Mesenchymal stem cell (in vitro differentiated cells and primary cell): ENCODE measurements at regions not wholly inside any gene's neighbourhood (a gene's known extent, or its start where the extent isn't known, plus 50 kb on each side); places are given as distances from the start of the nearest gene placed in this dataset.

ENCODE experiments used
- DNase-seq: peaks from one replicate; pipeline ENCODE4 v3.0.0-alpha.2; 2013
- H2AFZ ChIP-seq: one replicate; pipeline ENCODE4 v1.6.1; 2013; ENCODE audit warnings: low read depth, mild to moderate bottlenecking, control low read depth, inconsistent platforms, low read length, moderate library complexity
- H2AK5ac ChIP-seq: 2 replicates; pipeline ENCODE4 v1.6.1; 2013; ENCODE audit warnings: low read length, moderate library complexity, mild to moderate bottlenecking, inconsistent platforms; ENCODE audit not compliant: severe bottlenecking
- H2BK120ac ChIP-seq: one replicate; pipeline ENCODE4 v1.6.1; 2013; ENCODE audit warnings: low read depth, mild to moderate bottlenecking, inconsistent platforms, low read length, moderate library complexity
- H2BK12ac ChIP-seq, 2 experiments: one replicate each; pipeline ENCODE4 v1.6.1; 2013; ENCODE audit warnings: inconsistent platforms in 2 of 2, low read length in 2 of 2, mild to moderate bottlenecking in 2 of 2, moderate library complexity in 2 of 2, control low read depth in 1 of 2
- H2BK15ac ChIP-seq: one replicate; pipeline ENCODE4 v1.6.1; 2013; ENCODE audit warnings: mild to moderate bottlenecking, low read depth, inconsistent platforms; ENCODE audit not compliant: poor library complexity, severe bottlenecking
- H2BK5ac ChIP-seq: 2 replicates; pipeline ENCODE4 v1.6.1; 2013; ENCODE audit warnings: low read depth, mild to moderate bottlenecking, low read length, control low read depth, inconsistent platforms; ENCODE audit not compliant: poor library complexity, severe bottlenecking
- H3K14ac ChIP-seq, 2 experiments: one replicate each; pipeline ENCODE4 v1.6.1; 2013; ENCODE audit warnings: inconsistent platforms in 2 of 2, low read length in 2 of 2, control low read depth in 1 of 2, mild to moderate bottlenecking in 1 of 2, moderate library complexity in 1 of 2
- H3K18ac ChIP-seq, 2 experiments: one replicate each; pipeline ENCODE4 v1.6.1; 2013; ENCODE audit warnings: inconsistent platforms in 2 of 2, low read length in 2 of 2, control low read depth in 1 of 2, low read depth in 1 of 2, mild to moderate bottlenecking in 1 of 2
- H3K23ac ChIP-seq, 2 experiments: one replicate each; pipeline ENCODE4 v1.6.1; 2013; ENCODE audit warnings: inconsistent platforms in 2 of 2, low read length in 2 of 2, mild to moderate bottlenecking in 2 of 2, moderate library complexity in 2 of 2, control low read depth in 1 of 2
- H3K27ac ChIP-seq: 2 replicates; pipeline ENCODE4 v1.5.1; 2013; ENCODE audit warnings: mild to moderate bottlenecking, moderate library complexity, low read length, control low read depth, inconsistent platforms; ENCODE audit not compliant: poor library complexity, severe bottlenecking
- H3K27me3 ChIP-seq, 2 experiments: 2 replicates each; pipeline versions ENCODE4 v1.6.1 to v1.7.0; 2013; ENCODE audit warnings: low read length in 2 of 2, mild to moderate bottlenecking in 2 of 2, moderate library complexity in 2 of 2, control low read depth in 1 of 2, inconsistent platforms in 1 of 2; ENCODE audit not compliant: control insufficient read depth in 1 of 2, insufficient read depth in 1 of 2
- H3K36me3 ChIP-seq, 2 experiments: 2 replicates each; pipeline versions ENCODE4 v1.6.1 to v1.7.0; 2013; ENCODE audit warnings: low read length in 2 of 2, control low read depth in 1 of 2, inconsistent platforms in 1 of 2, low read depth in 1 of 2, mild to moderate bottlenecking in 1 of 2; ENCODE audit not compliant: insufficient read depth in 2 of 2, control insufficient read depth in 1 of 2
- H3K4ac ChIP-seq, 2 experiments: one replicate each; pipeline ENCODE4 v1.6.1; 2013; ENCODE audit warnings: inconsistent platforms in 2 of 2, low read length in 2 of 2, mild to moderate bottlenecking in 2 of 2, moderate library complexity in 2 of 2, control low read depth in 1 of 2, low read depth in 1 of 2
- H3K4me1 ChIP-seq: 2 replicates; pipeline ENCODE4 v1.6.1; 2013; ENCODE audit warnings: low read depth, low read length, control low read depth; ENCODE audit not compliant: control insufficient read depth, insufficient read depth
- H3K4me2 ChIP-seq: 2 replicates; pipeline ENCODE4 v1.6.1; 2013; ENCODE audit warnings: low read length, mild to moderate bottlenecking, inconsistent platforms; ENCODE audit not compliant: poor library complexity, severe bottlenecking
- H3K4me3 ChIP-seq, 2 experiments: 2 replicates each; pipeline versions ENCODE4 v1.5.1 to v1.7.0; 2013; ENCODE audit warnings: low read length in 2 of 2, mild to moderate bottlenecking in 2 of 2, control low read depth in 1 of 2, low read depth in 1 of 2; ENCODE audit not compliant: insufficient read depth in 1 of 2
- H3K79me1 ChIP-seq: replicated peaks from 2 replicates; pipeline ENCODE4 v1.6.1; 2013; ENCODE audit warnings: mild to moderate bottlenecking, control low read depth, low read length, inconsistent platforms; ENCODE audit not compliant: poor library complexity, severe bottlenecking
- H3K9ac ChIP-seq: 2 replicates; pipeline ENCODE4 v1.7.0; 2013; ENCODE audit warnings: mild to moderate bottlenecking, low read length, moderate library complexity
- H3K9me3 ChIP-seq: 2 replicates; pipeline ENCODE4 v1.7.0; 2013; ENCODE audit warnings: mild to moderate bottlenecking, low read length; ENCODE audit not compliant: control insufficient read depth
- H4K8ac ChIP-seq: one replicate; pipeline ENCODE4 v1.6.1; 2013; ENCODE audit warnings: inconsistent platforms, mild to moderate bottlenecking, low read length, moderate library complexity
- H4K91ac ChIP-seq: one replicate; pipeline ENCODE4 v1.6.1; 2013; ENCODE audit warnings: mild to moderate bottlenecking, low read length, inconsistent platforms
- WGBS: methylation state at CpG from one replicate; pipeline ENCODE4 v1.1.7; 2013; ENCODE audit warnings: mixed read lengths; 5-methylcytosine and 5-hydroxymethylcytosine counted together

DNA sequence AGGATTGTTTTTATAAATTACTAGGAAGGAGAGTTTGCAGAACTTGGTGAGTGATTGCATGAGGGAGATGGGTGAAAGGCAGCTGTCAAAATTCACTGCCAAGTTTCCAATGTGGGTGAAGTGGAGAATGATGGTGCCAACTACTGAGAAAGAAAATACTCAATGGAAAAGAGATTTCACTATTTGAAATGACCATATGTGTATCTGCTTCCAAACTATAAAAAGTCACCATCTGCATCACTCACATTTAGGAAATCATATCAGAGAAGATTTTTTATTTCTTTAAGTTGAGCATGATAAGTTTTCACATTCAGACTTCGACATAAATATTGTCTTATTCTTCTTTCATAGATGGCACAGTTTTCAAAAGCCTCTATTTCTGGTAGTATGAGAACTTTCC, 570.0 kb upstream of the DSEL start:
- no peak overlapping the region for H3K4me3 ChIP-seq
- no peaks in the 10 kb centered on the region for H3K4me1 ChIP-seq
- H2AK5ac ChIP-seq: no peak overlapping the region
- no peak overlapping the region for H3K27ac ChIP-seq
- DNase-seq: no peak
- no peak overlapping the region for H2BK15ac ChIP-seq
- no peak overlapping the region for H3K9ac ChIP-seq
- H3K79me1 ChIP-seq: no peaks in the 10 kb centered on the region
- no peak overlapping the region for H2BK12ac ChIP-seq
- H3K23ac ChIP-seq: no peak overlapping the region
- WGBS: no CpG with 5 or more reads among the region's 1 CpG
- H2AFZ ChIP-seq: no peak overlapping the region
- H4K91ac ChIP-seq: no peak overlapping the region
- no peaks in the 10 kb centered on the region for H3K36me3 ChIP-seq
- H3K4me2 ChIP-seq: no peak overlapping the region
- no peak overlapping the region for H3K18ac ChIP-seq
- H3K4ac ChIP-seq: no peak overlapping the region
- no peak overlapping the region for H2BK5ac ChIP-seq
- no peak overlapping the region for H2BK120ac ChIP-seq
- no peaks in the 10 kb centered on the region for H3K9me3 ChIP-seq
- H3K27me3 ChIP-seq: no peaks in the 10 kb centered on the region
- no peak overlapping the region for H4K8ac ChIP-seq
- H3K14ac ChIP-seq: no peak overlapping the region

DNA sequence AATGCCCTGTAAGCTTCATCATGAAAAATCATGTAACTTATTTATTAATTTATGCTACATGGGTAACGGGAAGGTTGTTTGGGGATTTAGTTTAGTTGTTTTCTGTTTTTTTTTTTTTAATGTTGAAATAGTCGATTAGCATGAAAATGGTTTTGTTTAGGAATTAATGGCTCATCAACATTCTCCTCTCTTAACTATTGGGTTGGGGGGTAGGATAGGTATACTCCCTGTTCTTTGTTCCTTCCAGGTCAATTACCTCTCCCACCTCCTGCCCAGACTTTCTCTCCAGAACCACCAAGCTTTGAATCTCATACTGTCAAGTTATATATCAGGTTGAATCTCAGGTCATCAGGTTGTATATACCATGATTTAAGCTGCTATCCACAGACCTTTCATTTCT, 568.7 kb upstream of the DSEL start:
- H2BK5ac ChIP-seq: no peak overlapping the region
- 40% methylated on average over 2 of the region's 2 CpGs for WGBS
- no peak overlapping the region for H3K4me2 ChIP-seq
- H3K27me3 ChIP-seq: no peaks in the 10 kb centered on the region
- no peak overlapping the region for H2BK12ac ChIP-seq
- no peak for DNase-seq
- no peak overlapping the region for H4K91ac ChIP-seq
- H3K9me3 ChIP-seq: no peaks in the 10 kb centered on the region
- H2BK120ac ChIP-seq: no peak overlapping the region
- H3K27ac ChIP-seq: no peak overlapping the region
- H3K23ac ChIP-seq: no peak overlapping the region
- no peak overlapping the region for H2AK5ac ChIP-seq
- no peaks in the 10 kb centered on the region for H3K36me3 ChIP-seq
- H3K9ac ChIP-seq: no peak overlapping the region
- H3K18ac ChIP-seq: no peak overlapping the region
- no peak overlapping the region for H3K4me3 ChIP-seq
- no peak overlapping the region for H3K4ac ChIP-seq
- H4K8ac ChIP-seq: no peak overlapping the region
- H3K14ac ChIP-seq: no peak overlapping the region
- no peak overlapping the region for H2BK15ac ChIP-seq
- no peaks in the 10 kb centered on the region for H3K79me1 ChIP-seq
- no peaks in the 10 kb centered on the region for H3K4me1 ChIP-seq
- no peak overlapping the region for H2AFZ ChIP-seq

DNA sequence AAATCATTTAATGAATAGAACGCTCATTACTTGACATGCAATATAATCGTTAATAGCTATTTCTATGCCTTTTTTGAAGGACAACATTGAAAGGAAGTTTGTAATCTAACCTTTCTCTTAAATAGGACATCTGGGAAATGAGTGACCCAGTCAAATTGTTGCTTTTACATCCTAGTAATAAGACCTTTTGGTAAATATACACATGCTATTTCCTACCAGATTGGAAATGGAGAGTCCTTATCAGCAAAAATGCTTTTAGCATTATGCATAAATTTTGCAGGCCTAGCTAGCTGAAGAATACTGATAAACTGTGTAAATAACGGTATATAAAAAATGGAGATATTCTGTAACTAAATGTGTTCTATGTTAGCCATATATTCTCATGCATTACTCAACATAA, 567.3 kb upstream of the DSEL start:
- no peak overlapping the region for H4K8ac ChIP-seq
- H2AK5ac ChIP-seq: no peak overlapping the region
- no peaks in the 10 kb centered on the region for H3K27me3 ChIP-seq
- no peak overlapping the region for H3K27ac ChIP-seq
- no peak overlapping the region for H3K9ac ChIP-seq
- no peak overlapping the region for H3K4me2 ChIP-seq
- H2BK5ac ChIP-seq: no peak overlapping the region
- no peak overlapping the region for H4K91ac ChIP-seq
- no peaks in the 10 kb centered on the region for H3K9me3 ChIP-seq
- no CpG with 5 or more reads among the region's 3 CpGs for WGBS
- H2BK120ac ChIP-seq: no peak overlapping the region
- H2AFZ ChIP-seq: no peak overlapping the region
- no peak overlapping the region for H2BK15ac ChIP-seq
- no peaks in the 10 kb centered on the region for H3K36me3 ChIP-seq
- H3K4me1 ChIP-seq: no peaks in the 10 kb centered on the region
- no peak overlapping the region for H3K4ac ChIP-seq
- no peak for DNase-seq
- H3K79me1 ChIP-seq: no peaks in the 10 kb centered on the region
- no peak overlapping the region for H3K23ac ChIP-seq
- no peak overlapping the region for H3K4me3 ChIP-seq
- H3K14ac ChIP-seq: no peak overlapping the region
- no peak overlapping the region for H3K18ac ChIP-seq
- H2BK12ac ChIP-seq: no peak overlapping the region

DNA sequence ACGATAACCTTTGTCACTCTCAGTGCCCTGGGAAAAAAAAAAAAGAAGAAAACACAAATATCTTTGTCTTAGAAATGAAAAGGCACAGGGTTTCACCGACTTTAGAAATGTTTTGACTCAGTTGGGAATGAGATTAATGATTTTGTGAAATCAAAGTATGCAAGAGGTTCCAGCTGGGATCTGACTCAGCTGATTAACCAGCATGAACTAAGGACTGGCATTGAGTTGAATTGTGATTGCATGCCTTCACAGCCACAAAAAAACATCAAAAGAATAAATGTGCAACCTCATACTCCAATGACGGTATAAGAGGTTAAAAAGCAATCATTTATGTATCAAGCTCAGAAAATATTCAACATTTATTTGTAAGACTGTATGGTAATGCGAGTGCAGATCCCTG, 566.6 kb upstream of the DSEL start:
- H3K4me1 ChIP-seq: no peaks in the 10 kb centered on the region
- no peak overlapping the region for H4K91ac ChIP-seq
- no peak overlapping the region for H2BK120ac ChIP-seq
- H3K27ac ChIP-seq: peak overlapping the region; percentile 56
- H2BK15ac ChIP-seq: no peak overlapping the region
- H3K9me3 ChIP-seq: no peaks in the 10 kb centered on the region
- H3K4ac ChIP-seq: no peak overlapping the region
- H2BK5ac ChIP-seq: no peak overlapping the region
- DNase-seq: no peak
- H3K9ac ChIP-seq: no peak overlapping the region
- H2AK5ac ChIP-seq: no peak overlapping the region
- no peaks in the 10 kb centered on the region for H3K36me3 ChIP-seq
- no peak overlapping the region for H3K18ac ChIP-seq
- H2BK12ac ChIP-seq: no peak overlapping the region
- H3K79me1 ChIP-seq: no peaks in the 10 kb centered on the region
- WGBS: 59% methylated on average over 3 of the region's 4 CpGs
- no peak overlapping the region for H3K14ac ChIP-seq
- H4K8ac ChIP-seq: no peak overlapping the region
- H3K4me2 ChIP-seq: no peak overlapping the region
- no peaks in the 10 kb centered on the region for H3K27me3 ChIP-seq
- no peak overlapping the region for H3K4me3 ChIP-seq
- no peak overlapping the region for H3K23ac ChIP-seq
- no peak overlapping the region for H2AFZ ChIP-seq
